PC-9 (cell line): ENCODE measurements at regions not wholly inside any gene's neighbourhood (a gene's known extent, or its start where the extent isn't known, plus 50 kb on each side); places are given as distances from the start of the nearest gene placed in this dataset.

Experiments used
- EZH2 ChIP-seq: fragments of 200-600 bp; sonication (generic); IDR thresholded peaks from 2 replicates; pipeline ENCODE4 v1.8.0; 2017; ENCODE audit warnings: antibody characterized with exemption, low read depth
- TF ChIP-seq, protein P1 (sequence below): fragments of 200-600 bp; sonication (generic); conservative IDR thresholded peaks from 2 replicates; pipeline ENCODE4 v1.6.1; 2017; ENCODE audit warnings: mixed run types, antibody characterized with exemption, mild to moderate bottlenecking, moderate library complexity

DNA sequence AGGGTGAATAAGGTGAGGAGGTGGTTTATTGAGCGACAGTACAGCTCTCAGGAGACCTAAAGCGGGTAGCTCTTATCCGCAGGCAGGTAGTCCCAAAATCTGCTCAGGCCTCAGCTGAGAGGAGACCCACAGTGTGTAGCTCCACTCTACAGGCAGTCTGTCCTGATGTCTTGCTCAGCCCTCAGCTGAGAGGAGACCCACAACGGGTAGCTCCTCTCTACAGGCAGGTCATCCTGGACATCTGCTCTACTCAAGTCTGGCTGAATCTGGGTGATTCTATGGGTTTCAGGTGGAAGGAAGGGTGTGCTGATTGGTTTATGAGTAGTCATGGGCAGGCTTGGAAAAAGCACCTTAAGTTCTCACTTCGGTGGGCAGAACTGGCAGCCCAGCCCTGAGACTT lies 55.6 kb upstream of the ABCB5 start:
- TF ChIP-seq, protein P1, sequence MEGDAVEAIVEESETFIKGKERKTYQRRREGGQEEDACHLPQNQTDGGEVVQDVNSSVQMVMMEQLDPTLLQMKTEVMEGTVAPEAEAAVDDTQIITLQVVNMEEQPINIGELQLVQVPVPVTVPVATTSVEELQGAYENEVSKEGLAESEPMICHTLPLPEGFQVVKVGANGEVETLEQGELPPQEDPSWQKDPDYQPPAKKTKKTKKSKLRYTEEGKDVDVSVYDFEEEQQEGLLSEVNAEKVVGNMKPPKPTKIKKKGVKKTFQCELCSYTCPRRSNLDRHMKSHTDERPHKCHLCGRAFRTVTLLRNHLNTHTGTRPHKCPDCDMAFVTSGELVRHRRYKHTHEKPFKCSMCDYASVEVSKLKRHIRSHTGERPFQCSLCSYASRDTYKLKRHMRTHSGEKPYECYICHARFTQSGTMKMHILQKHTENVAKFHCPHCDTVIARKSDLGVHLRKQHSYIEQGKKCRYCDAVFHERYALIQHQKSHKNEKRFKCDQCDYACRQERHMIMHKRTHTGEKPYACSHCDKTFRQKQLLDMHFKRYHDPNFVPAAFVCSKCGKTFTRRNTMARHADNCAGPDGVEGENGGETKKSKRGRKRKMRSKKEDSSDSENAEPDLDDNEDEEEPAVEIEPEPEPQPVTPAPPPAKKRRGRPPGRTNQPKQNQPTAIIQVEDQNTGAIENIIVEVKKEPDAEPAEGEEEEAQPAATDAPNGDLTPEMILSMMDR, result no peak
- no peak for TF ChIP-seq EZH2
